ENCODE measurements at regions not wholly inside any gene's neighbourhood (a gene's known extent, or its start where the extent isn't known, plus 50 kb on each side); places are given as distances from the start of the nearest gene placed in this dataset.

DNA sequence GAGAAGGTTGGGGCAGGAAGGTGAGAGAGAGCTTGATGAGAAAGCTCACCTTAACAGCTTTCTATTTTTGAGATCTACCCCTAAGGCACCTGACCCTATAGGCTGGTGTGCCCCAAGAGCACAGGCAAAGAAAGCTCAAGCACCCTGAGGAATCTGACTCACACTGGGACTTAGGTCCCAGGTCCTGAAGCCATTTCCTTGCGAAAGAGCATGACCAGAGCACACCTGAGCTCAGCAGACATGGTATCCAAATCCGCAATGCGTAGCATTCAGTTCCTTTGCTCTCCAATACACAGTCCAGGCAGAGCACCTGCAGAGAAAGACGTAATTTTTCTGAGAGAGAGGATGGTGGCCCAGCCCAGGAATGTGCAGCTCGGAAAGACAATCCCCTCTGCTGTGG, 112.1 kb upstream of the LPP start:
- H3K9me3 ChIP-seq (ENCODE audit: control insufficient read depth, insufficient read depth, low read depth, low read length), result no peaks in the 10 kb centered on the region
- TF ChIP-seq ZNF341 (tag by site-specific recombination; IDR thresholded peaks at IDR 0.05; ENCODE audit: low read depth) (no peak), MEIS1 (CRISPR knock-in tag; IDR thresholded peaks at IDR 0.05; ENCODE audit: borderline replicate concordance) (no peak), SP2 (tag by site-specific recombination; IDR thresholded peaks at IDR 0.05) (no peak), ZNF76 (tag by site-specific recombination; IDR thresholded peaks at IDR 0.05; ENCODE audit: borderline replicate concordance, low read depth) (no peak), ZNF239 (tag by site-specific recombination; IDR thresholded peaks at IDR 0.05) (no peak), MYNN (tag by site-specific recombination; IDR thresholded peaks at IDR 0.05; ENCODE audit: borderline replicate concordance) (no peak), ZNF221 (tag by site-specific recombination; IDR thresholded peaks at IDR 0.05; ENCODE audit: borderline replicate concordance) (no peak), GLIS2 (tag by site-specific recombination; IDR thresholded peaks at IDR 0.05) (no peak), ZSCAN30 (tag by site-specific recombination; IDR thresholded peaks at IDR 0.05) (no peak), ZNF843 (tag by site-specific recombination; IDR thresholded peaks at IDR 0.05) (no peak), ZNF157 (tag by site-specific recombination; IDR thresholded peaks at IDR 0.05) (no peak), ZNF610 (tag by site-specific recombination; IDR thresholded peaks at IDR 0.05; ENCODE audit: borderline replicate concordance) (no peak)
- TF ChIP-seq, protein P1, sequence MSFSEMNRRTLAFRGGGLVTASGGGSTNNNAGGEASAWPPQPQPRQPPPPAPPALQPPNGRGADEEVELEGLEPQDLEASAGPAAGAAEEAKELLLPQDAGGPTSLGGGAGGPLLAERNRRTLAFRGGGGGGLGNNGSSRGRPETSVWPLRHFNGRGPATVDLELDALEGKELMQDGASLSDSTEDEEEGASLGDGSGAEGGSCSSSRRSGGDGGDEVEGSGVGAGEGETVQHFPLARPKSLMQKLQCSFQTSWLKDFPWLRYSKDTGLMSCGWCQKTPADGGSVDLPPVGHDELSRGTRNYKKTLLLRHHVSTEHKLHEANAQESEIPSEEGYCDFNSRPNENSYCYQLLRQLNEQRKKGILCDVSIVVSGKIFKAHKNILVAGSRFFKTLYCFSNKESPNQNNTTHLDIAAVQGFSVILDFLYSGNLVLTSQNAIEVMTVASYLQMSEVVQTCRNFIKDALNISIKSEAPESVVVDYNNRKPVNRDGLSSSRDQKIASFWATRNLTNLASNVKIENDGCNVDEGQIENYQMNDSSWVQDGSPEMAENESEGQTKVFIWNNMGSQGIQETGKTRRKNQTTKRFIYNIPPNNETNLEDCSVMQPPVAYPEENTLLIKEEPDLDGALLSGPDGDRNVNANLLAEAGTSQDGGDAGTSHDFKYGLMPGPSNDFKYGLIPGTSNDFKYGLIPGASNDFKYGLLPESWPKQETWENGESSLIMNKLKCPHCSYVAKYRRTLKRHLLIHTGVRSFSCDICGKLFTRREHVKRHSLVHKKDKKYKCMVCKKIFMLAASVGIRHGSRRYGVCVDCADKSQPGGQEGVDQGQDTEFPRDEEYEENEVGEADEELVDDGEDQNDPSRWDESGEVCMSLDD (tag by site-specific recombination; IDR thresholded peaks at IDR 0.05), result no peak
- POLR2A ChIA-PET, result no interaction called here
- no peaks in the 10 kb centered on the region for H3K4me1 ChIP-seq (ENCODE audit: control insufficient read depth, insufficient read depth, low read length)
- H3K36me3 ChIP-seq (ENCODE audit: control insufficient read depth in 2 of 2, insufficient read depth in 1 of 2, low read length in 2 of 2), result no peaks in the 10 kb centered on the region
- no peak overlapping the region for H3K4me3 ChIP-seq (ENCODE audit: low read depth, low read length)
- no peak overlapping the region for H3K27ac ChIP-seq (ENCODE audit: extremely low read depth, low read depth, low read length)
- CTCF ChIA-PET, result interaction anchor here (0.7 kb wide), 2 partner anchors 130 to 552 kb away, joined by 3 to 4 read pairs; no protein-coding TSS in a partner anchor

- ChIA-PET CTCF (interaction anchor here (0.7 kb wide), 1 partner anchor 551 kb away, joined by 3 read pairs; no protein-coding TSS in a partner anchor), POLR2A (no interaction called here)
- H3K9me3 ChIP-seq (ENCODE audit: control insufficient read depth, insufficient read depth, low read depth, low read length), result no peaks in the 10 kb centered on the region
- H3K27ac ChIP-seq (ENCODE audit: extremely low read depth, low read depth, low read length), result no peak overlapping the region
- no peaks in the 10 kb centered on the region for H3K4me1 ChIP-seq (ENCODE audit: control insufficient read depth, insufficient read depth, low read length)
- TF ChIP-seq ZNF600 (tag by site-specific recombination; IDR thresholded peaks at IDR 0.05), result no peak
- TF ChIP-seq ZNF692 (tag by site-specific recombination; IDR thresholded peaks at IDR 0.05), result no peak
- no peak for TF ChIP-seq ZFP41 (tag by site-specific recombination; IDR thresholded peaks at IDR 0.05; ENCODE audit: borderline replicate concordance)
- no peak for TF ChIP-seq ZNF416 (tag by site-specific recombination; IDR thresholded peaks at IDR 0.05)
- no peak for TF ChIP-seq ZNF350 (tag by site-specific recombination; IDR thresholded peaks at IDR 0.05)
- no peak for TF ChIP-seq ZNF785 (tag by site-specific recombination; IDR thresholded peaks at IDR 0.05)
- TF ChIP-seq ZNF658 (tag by site-specific recombination; IDR thresholded peaks at IDR 0.05), result no peak
- no peak for TF ChIP-seq ZNF354C (tag by site-specific recombination; IDR thresholded peaks at IDR 0.05; ENCODE audit: borderline replicate concordance, low read depth)
- no peak for TF ChIP-seq ZNF660 (tag by site-specific recombination; IDR thresholded peaks at IDR 0.05)
- TF ChIP-seq ZSCAN18 (tag by site-specific recombination; IDR thresholded peaks at IDR 0.05), result no peak
- no peak for TF ChIP-seq ZNF274 (IDR thresholded peaks at IDR 0.05; ENCODE audit: low read length)
- TF ChIP-seq ZNF274 (tag by site-specific recombination; IDR thresholded peaks at IDR 0.05; ENCODE audit: borderline replicate concordance), result no peak
- no peak overlapping the region for H3K4me3 ChIP-seq (ENCODE audit: low read depth, low read length)
- no peaks in the 10 kb centered on the region for H3K36me3 ChIP-seq (ENCODE audit: control insufficient read depth in 2 of 2, insufficient read depth in 1 of 2, low read length in 2 of 2)
These were observed 111.5 kb upstream of the LPP start for GRCh38 chr3:188042466-188042865.

Data from HEK293 (cell line).